ENCODE measurements at regions not wholly inside any gene's neighbourhood (a gene's known extent, or its start where the extent isn't known, plus 50 kb on each side); places are given as distances from the start of the nearest gene placed in this dataset.
A peak's percentile ranks its signal among the peaks of the same experiment; 100 is the strongest.

- Histone ChIP-seq H3K4me2 (no peak overlapping the region), H3K4me1 (no peaks in the 10 kb centered on the region), H3K27ac (no peak overlapping the region), H3K9me3 (no peaks in the 10 kb centered on the region), H3K4me3 (no peak overlapping the region)
- ChIA-PET POLR2A (no interaction called here), CTCF (no interaction called here)
- TF ChIP-seq PHF8 (IDR thresholded peaks at IDR 0.05; ENCODE audit: borderline replicate concordance, low read depth) (no peak), ELK1 (IDR thresholded peaks at IDR 0.05; ENCODE audit: low read depth, low read length) (no peak), POLR2AphosphoS2 (conservative IDR thresholded peaks at IDR 0.05; ENCODE audit: low read length) (no peak)
- no peak for FAIRE-seq
- WGBS (ENCODE audit: missing lambda C conversion rate): 8% methylated on average over 2 of the region's 2 CpGs
- ATAC-seq: no peak
- no peak for DNase-seq (ENCODE audit: low read depth in 1 of 2, low spot score in 1 of 2)
These were observed 630.3 kb upstream of the POT1 start for GRCh38 chr7:125559921-125560320.

- ATAC-seq: no peak
- POLR2A ChIA-PET: no interaction called here
- CTCF ChIA-PET: no interaction called here
These were observed 626.3 kb upstream of the POT1 start for GRCh38 chr7:125555916-125556315.

GRCh38 chr7:125551008-125551407 is 621.4 kb upstream of the POT1 start:
- Histone ChIP-seq H3K4me2 (no peak overlapping the region), H3K27ac (no peak overlapping the region), H3K9me3 (no peaks in the 10 kb centered on the region), H3K4me3 (no peak overlapping the region), H3K4me1 (no peaks in the 10 kb centered on the region)
- TF ChIP-seq ELK1 (IDR thresholded peaks at IDR 0.05; ENCODE audit: low read depth, low read length): no peak
- TF ChIP-seq ZC3H11A (IDR thresholded peaks at IDR 0.05): peak; percentile 70
- no peak for TF ChIP-seq CBX8 (IDR thresholded peaks at IDR 0.05)
- no peak for TF ChIP-seq ZSCAN20 (CRISPR knock-in tag; IDR thresholded peaks at IDR 0.05)
- no peak for TF ChIP-seq MAFK (IDR thresholded peaks at IDR 0.05; ENCODE audit: partially characterized antibody)
- no peak for TF ChIP-seq EP300 (IDR thresholded peaks at IDR 0.05)
- POLR2A ChIA-PET: no interaction called here
- no peak for FAIRE-seq
- no peak for DNase-seq (ENCODE audit: low read depth in 1 of 2, low spot score in 1 of 2)
- 28% methylated on average over 5 of the region's 5 CpGs for WGBS (ENCODE audit: missing lambda C conversion rate)
- CTCF ChIA-PET: no interaction called here
- ATAC-seq: no peak

More at GRCh38 chr7:125555916-125556315, 626.3 kb upstream of the POT1 start:
- H3K4me1 ChIP-seq: no peaks in the 10 kb centered on the region
- DNase-seq (ENCODE audit: low read depth in 1 of 2, low spot score in 1 of 2) (no peak), FAIRE-seq (no peak)
- no peak overlapping the region for H3K4me2 ChIP-seq
- whole genome bisulfite sequencing (ENCODE audit: missing lambda C conversion rate): 0% methylated on average over 1 of the region's 1 CpG
- H3K4me3 ChIP-seq: no peak overlapping the region
- no peak overlapping the region for H3K27ac ChIP-seq
- TF ChIP-seq EP300 (IDR thresholded peaks at IDR 0.05): no peak
- no peak for TF ChIP-seq FOXS1 (CRISPR knock-in tag; IDR thresholded peaks at IDR 0.05)
- TF ChIP-seq E2F6 (IDR thresholded peaks at IDR 0.05; ENCODE audit: borderline replicate concordance, low read depth): no peak
- no peak for TF ChIP-seq JUN (IDR thresholded peaks at IDR 0.05)
- no peak for TF ChIP-seq MAFK (IDR thresholded peaks at IDR 0.05; ENCODE audit: partially characterized antibody)
- no peak for TF ChIP-seq HOXB5 (CRISPR knock-in tag; IDR thresholded peaks at IDR 0.05)
- TF ChIP-seq EHF (CRISPR knock-in tag; IDR thresholded peaks at IDR 0.05): no peak
- no peak for TF ChIP-seq ESRRA (IDR thresholded peaks at IDR 0.05; ENCODE audit: borderline replicate concordance, low read length)
- no peaks in the 10 kb centered on the region for H3K9me3 ChIP-seq

- Histone ChIP-seq H3K4me2 (no peak overlapping the region), H3K4me3 (no peak overlapping the region), H3K4me1 (no peaks in the 10 kb centered on the region), H3K27ac (no peak overlapping the region), H3K9me3 (no peaks in the 10 kb centered on the region)
- CTCF ChIA-PET: no interaction called here
- 6% methylated on average over 2 of the region's 2 CpGs for WGBS (ENCODE audit: missing lambda C conversion rate)
- DNase-seq (ENCODE audit: low read depth in 1 of 2, low spot score in 1 of 2): no peak
- no peak for FAIRE-seq
- POLR2A ChIA-PET: no interaction called here
- no peak for ATAC-seq
- no peak for TF ChIP-seq ZSCAN20 (CRISPR knock-in tag; IDR thresholded peaks at IDR 0.05)
- TF ChIP-seq EHF (CRISPR knock-in tag; IDR thresholded peaks at IDR 0.05): no peak
- TF ChIP-seq FOXS1 (CRISPR knock-in tag; IDR thresholded peaks at IDR 0.05): no peak
- TF ChIP-seq HES2 (IDR thresholded peaks at IDR 0.05): no peak
- no peak for TF ChIP-seq RFX5 (IDR thresholded peaks at IDR 0.05)
- no peak for TF ChIP-seq TFCP2L1 (CRISPR knock-in tag; IDR thresholded peaks at IDR 0.05)
- TF ChIP-seq HMGXB4 (CRISPR knock-in tag; IDR thresholded peaks at IDR 0.05; ENCODE audit: borderline replicate concordance): no peak
- no peak for TF ChIP-seq SMC3 (IDR thresholded peaks at IDR 0.05)
- TF ChIP-seq POLR2AphosphoS2 (conservative IDR thresholded peaks at IDR 0.05; ENCODE audit: low read length): no peak
- TF ChIP-seq HOXB13 (CRISPR knock-in tag; IDR thresholded peaks at IDR 0.05; ENCODE audit: low read depth): no peak
- TF ChIP-seq CBX2 (IDR thresholded peaks at IDR 0.05; ENCODE audit: borderline replicate concordance, low read depth): no peak
- TF ChIP-seq SREBF2 (IDR thresholded peaks at IDR 0.05): no peak
- no peak for TF ChIP-seq CEBPB (IDR thresholded peaks at IDR 0.05)
- TF ChIP-seq KDM5A (IDR thresholded peaks at IDR 0.05): no peak
- no peak for TF ChIP-seq ESRRA (IDR thresholded peaks at IDR 0.05; ENCODE audit: borderline replicate concordance, low read length)
- TF ChIP-seq CTCF (IDR thresholded peaks at IDR 0.05): no peak
These were observed 617.9 kb upstream of the POT1 start for GRCh38 chr7:125547505-125547904.
